Testis (tissue), 2 donors: ENCODE measurements at regions not wholly inside any gene's neighbourhood (a gene's known extent, or its start where the extent isn't known, plus 50 kb on each side); places are given as distances from the start of the nearest gene placed in this dataset.

Experiments used
- DNase-seq: peaks from one replicate; pipeline ENCODE4 v3.0.0-alpha.2; 2019
- H3K27ac ChIP-seq, 2 donors: fragments of 200-600 bp; sonication (generic); one replicate each; pipeline ENCODE4 v1.5.1; 2019
- H3K27me3 ChIP-seq: fragments of 200-600 bp; sonication (generic); one replicate; pipeline ENCODE4 v1.5.1; 2019
- H3K36me3 ChIP-seq: fragments of 200-600 bp; sonication (generic); one replicate; pipeline ENCODE4 v1.5.1; 2017; ENCODE audit warnings: low read depth; ENCODE audit errors: missing control alignments
- H3K4me1 ChIP-seq: fragments of 200-600 bp; sonication (generic); one replicate; pipeline ENCODE4 v1.5.1; 2019
- H3K4me3 ChIP-seq, 2 donors: fragments of 200-600 bp; sonication (generic); one replicate each; pipeline ENCODE4 v1.5.1; 2017 to 2019
- H3K9me3 ChIP-seq: fragments of 200-600 bp; sonication (generic); one replicate; pipeline ENCODE4 v1.5.1; 2017
- POLR2A ChIP-seq: fragments of 450-650 bp; IDR thresholded peaks from one replicate; pipeline ENCODE4 v1.6.1; 2017; ENCODE audit warnings: antibody characterized with exemption, mild to moderate bottlenecking, moderate library complexity
- WGBS, 2 donors: methylation state at CpG; one replicate each; pipeline ENCODE4 v1.1.5; 2018; 5-methylcytosine and 5-hydroxymethylcytosine counted together
- intact Hi-C: fragments of 100-400 bp; cut with DNase I; formaldehyde crosslinking; loops from one replicate; pipeline ENCODE4 v1.15.1; 2023; ENCODE audit warnings: low total_unique reads
- TF ChIP-seq, protein P1 (sequence below), 3 experiments: fragments of 450-650 bp in 2 of 3; fragments of 200-600 bp in 1 of 3; sonication (generic) in 1 of 3; IDR thresholded peaks; one replicate each; pipeline ENCODE4 v1.5.1; 2016 to 2019; ENCODE audit warnings: antibody characterized with exemption in 3 of 3, mild to moderate bottlenecking in 2 of 3, moderate library complexity in 1 of 3

DNA sequence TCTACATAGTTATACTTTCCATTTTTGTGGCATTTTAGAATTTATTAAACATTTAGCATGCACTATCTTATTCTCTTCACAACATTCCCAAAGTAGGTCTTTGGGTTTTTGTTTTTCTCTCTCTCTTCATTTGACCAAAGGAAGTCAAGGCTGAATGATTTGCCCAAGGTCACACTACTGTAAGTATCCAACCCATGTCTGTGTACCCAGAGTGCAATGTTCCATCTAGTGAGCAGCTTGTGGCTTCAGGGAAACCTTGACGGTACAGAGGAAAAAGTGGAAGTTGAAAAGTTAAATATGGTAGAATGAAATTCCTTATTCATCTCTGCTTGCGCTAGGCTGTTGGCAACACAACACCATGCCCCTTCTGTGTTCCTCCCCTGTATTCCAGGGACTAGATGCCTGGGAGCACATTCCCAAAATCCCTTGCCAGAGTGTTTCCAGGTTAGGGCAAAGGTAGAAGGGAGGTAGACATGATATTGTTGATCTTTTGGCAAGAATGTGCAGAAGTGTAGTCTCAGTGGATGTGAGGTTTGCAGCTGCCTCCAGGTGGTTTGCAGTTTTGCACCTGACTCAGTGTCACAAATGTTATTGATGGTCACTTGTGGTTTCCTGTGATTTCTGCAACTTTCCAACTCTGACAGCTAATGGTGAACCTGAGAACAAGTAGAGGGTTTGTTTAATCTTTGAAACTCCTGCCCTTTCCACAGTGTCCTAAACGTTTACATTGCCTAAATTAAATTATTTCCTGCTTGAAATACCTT lies 196.7 kb downstream of the RMST start:
- no peaks in the 10 kb centered on the region for H3K4me1 ChIP-seq
- WGBS, 2 donors: 53 to 59% methylated on average over 3 of the region's 3 CpGs
- H3K36me3 ChIP-seq: no peaks in the 10 kb centered on the region
- H3K9me3 ChIP-seq: no peaks in the 10 kb centered on the region
- H3K27ac ChIP-seq: no peak overlapping the region
- intact Hi-C loops: no loop called here
- no peaks in the 10 kb centered on the region for H3K27me3 ChIP-seq
- no peak overlapping the region for H3K4me3 ChIP-seq
- no peak for DNase-seq
- TF ChIP-seq, protein P1, sequence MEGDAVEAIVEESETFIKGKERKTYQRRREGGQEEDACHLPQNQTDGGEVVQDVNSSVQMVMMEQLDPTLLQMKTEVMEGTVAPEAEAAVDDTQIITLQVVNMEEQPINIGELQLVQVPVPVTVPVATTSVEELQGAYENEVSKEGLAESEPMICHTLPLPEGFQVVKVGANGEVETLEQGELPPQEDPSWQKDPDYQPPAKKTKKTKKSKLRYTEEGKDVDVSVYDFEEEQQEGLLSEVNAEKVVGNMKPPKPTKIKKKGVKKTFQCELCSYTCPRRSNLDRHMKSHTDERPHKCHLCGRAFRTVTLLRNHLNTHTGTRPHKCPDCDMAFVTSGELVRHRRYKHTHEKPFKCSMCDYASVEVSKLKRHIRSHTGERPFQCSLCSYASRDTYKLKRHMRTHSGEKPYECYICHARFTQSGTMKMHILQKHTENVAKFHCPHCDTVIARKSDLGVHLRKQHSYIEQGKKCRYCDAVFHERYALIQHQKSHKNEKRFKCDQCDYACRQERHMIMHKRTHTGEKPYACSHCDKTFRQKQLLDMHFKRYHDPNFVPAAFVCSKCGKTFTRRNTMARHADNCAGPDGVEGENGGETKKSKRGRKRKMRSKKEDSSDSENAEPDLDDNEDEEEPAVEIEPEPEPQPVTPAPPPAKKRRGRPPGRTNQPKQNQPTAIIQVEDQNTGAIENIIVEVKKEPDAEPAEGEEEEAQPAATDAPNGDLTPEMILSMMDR (IDR thresholded peaks at IDR 0.05): no peak
- no peak for TF ChIP-seq POLR2A

DNA sequence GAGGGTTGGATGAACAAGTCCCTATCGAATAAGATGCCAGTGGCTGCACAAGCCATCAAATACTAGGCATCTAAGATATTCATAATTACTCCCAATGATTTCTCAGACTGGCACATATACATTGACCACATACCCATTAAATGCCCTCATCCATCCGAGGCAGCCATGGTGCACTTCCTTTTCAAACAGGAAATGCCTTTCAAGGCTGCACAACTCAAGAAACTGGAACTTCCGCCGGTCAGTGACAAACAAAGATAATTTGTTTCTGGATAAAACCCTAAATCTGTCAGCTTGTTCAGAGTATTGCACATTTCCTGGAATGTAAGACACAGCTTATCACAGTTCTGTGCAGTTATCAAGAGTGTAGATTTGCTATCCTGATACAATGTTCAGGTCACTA lies 203.7 kb downstream of the RMST start:
- Histone ChIP-seq H3K36me3 (no peaks in the 10 kb centered on the region), H3K4me3 (no peak overlapping the region), H3K27me3 (no peaks in the 10 kb centered on the region), H3K4me1 (no peaks in the 10 kb centered on the region), H3K9me3 (no peaks in the 10 kb centered on the region), H3K27ac (no peak overlapping the region)
- WGBS, 2 donors: 40 to 55% methylated on average over 4 of the region's 4 CpGs
- no peak for TF ChIP-seq POLR2A
- TF ChIP-seq, protein P1 (IDR thresholded peaks at IDR 0.05): no peak
- no peak for DNase-seq
- intact Hi-C loops: no loop called here

DNA sequence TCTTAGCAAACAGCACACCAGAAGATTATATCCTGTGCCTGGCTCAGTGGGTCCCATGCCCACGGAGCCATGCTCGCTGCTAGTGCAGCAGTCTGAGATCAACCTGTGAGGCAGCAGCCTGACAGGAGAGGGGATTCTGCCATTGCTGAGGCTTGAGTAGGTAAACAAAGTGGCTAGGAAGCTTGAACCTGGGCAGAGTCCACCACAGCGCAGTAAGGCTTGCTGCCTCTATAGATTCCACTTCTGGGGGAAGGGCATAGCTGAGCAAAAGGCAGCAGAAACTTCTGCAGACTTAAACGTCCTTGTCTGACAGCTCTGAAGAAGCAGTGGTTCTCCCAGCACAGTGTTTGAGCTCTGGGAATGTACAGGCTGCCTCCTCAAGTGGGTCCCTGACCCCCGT lies 210.3 kb downstream of the RMST start:
- H3K27me3 ChIP-seq: no peaks in the 10 kb centered on the region
- no peaks in the 10 kb centered on the region for H3K9me3 ChIP-seq
- intact Hi-C loops: no loop called here
- no peak for DNase-seq
- H3K4me1 ChIP-seq: no peaks in the 10 kb centered on the region
- 66 to 70% methylated on average over 4 to 5 of the region's 5 CpGs for WGBS, 2 donors
- no peak overlapping the region for H3K4me3 ChIP-seq
- TF ChIP-seq, protein P1 (IDR thresholded peaks at IDR 0.05): no peak
- no peak for TF ChIP-seq POLR2A
- H3K36me3 ChIP-seq: no peaks in the 10 kb centered on the region
- no peak overlapping the region for H3K27ac ChIP-seq

DNA sequence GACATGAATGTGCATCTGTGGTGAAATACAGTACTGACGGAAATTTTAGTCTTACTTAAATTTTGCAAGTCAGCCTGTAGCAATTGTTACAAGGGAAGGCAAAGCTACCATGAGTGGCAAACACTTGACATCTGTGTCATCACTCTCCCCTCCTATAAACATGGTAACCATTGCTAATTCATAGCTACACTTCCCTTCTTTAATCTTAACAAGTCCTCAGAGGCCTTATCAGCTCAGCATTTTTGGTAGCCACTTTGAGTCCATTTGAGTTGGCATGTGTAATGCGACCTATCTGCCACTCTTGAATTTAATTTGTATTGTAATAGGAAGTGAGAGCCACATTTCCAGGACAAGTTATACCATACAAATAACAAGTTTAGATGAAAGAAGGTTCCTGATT lies 218.1 kb downstream of the RMST start:
- TF ChIP-seq, protein P1 (IDR thresholded peaks at IDR 0.05): no peak
- no peak for TF ChIP-seq POLR2A
- no peak overlapping the region for H3K4me3 ChIP-seq
- no peaks in the 10 kb centered on the region for H3K36me3 ChIP-seq
- no peak for DNase-seq
- H3K4me1 ChIP-seq: no peaks in the 10 kb centered on the region
- H3K9me3 ChIP-seq: no peaks in the 10 kb centered on the region
- intact Hi-C loops: no loop called here
- no peak overlapping the region for H3K27ac ChIP-seq
- 44 to 70% methylated on average over 2 of the region's 2 CpGs for WGBS, 2 donors
- H3K27me3 ChIP-seq: no peaks in the 10 kb centered on the region
